ENCODE measurements at regions not wholly inside any gene's neighbourhood (a gene's known extent, or its start where the extent isn't known, plus 50 kb on each side); places are given as distances from the start of the nearest gene placed in this dataset.

- DNase-seq (ENCODE audit: low read depth, low spot score) (no peak), ATAC-seq (no peak)
- Histone ChIP-seq H3K36me3 (ENCODE audit: control insufficient read depth, insufficient read depth, low read length) (no peaks in the 10 kb centered on the region), H3K4me3 (ENCODE audit: low read depth in 2 of 2, low read length in 2 of 2) (no peak overlapping the region), H3K4me1 (ENCODE audit: control insufficient read depth, insufficient read depth, low read length) (no peaks in the 10 kb centered on the region), H3K27me3 (ENCODE audit: control insufficient read depth, insufficient read depth, low read length) (no peaks in the 10 kb centered on the region), H3K27ac (ENCODE audit: low read length) (no peak overlapping the region), H3K9me3 (ENCODE audit: control insufficient read depth, insufficient read depth, low read depth, low read length) (no peaks in the 10 kb centered on the region)
- BruUV-seq (replicated peaks), result no TSS peak
- CTCF ChIA-PET, result no interaction called here
- intact Hi-C loops (cut with micrococcal nuclease; ENCODE audit: unreplicated experiment) (no loop called here), in situ Hi-C loops (cut with HindIII; ENCODE audit: low pct_unique_long_range_greater_than_20kb, low sequenced_read_pairs) (no loop called here)
- TF ChIP-seq SIN3A (IDR thresholded peaks at IDR 0.05; ENCODE audit: borderline replicate concordance, insufficient read depth, low read depth, low read length) (no peak), CTCF (IDR thresholded peaks at IDR 0.05) (no peak), POLR2AphosphoS5 (IDR thresholded peaks at IDR 0.05; ENCODE audit: low read depth, low read length) (no peak), TCF7L2 (IDR thresholded peaks at IDR 0.05; ENCODE audit: low read depth, low read length) (no peak), REST (IDR thresholded peaks at IDR 0.05; ENCODE audit: insufficient read depth in 1 of 2, low read depth in 2 of 2, low read length in 1 of 2) (no peak)
- POLR2A ChIA-PET, result no interaction called here
Observed at GRCh38 chr3:109210501-109210900, 74.0 kb downstream of the C3orf85 start.

- DNase-seq (ENCODE audit: low read depth, low spot score), result no peak
- intact Hi-C loops (cut with micrococcal nuclease; ENCODE audit: unreplicated experiment), result no loop called here
- in situ Hi-C loops (cut with HindIII; ENCODE audit: low pct_unique_long_range_greater_than_20kb, low sequenced_read_pairs), result no loop called here
- Histone ChIP-seq H3K4me1 (ENCODE audit: control insufficient read depth, insufficient read depth, low read length) (no peaks in the 10 kb centered on the region), H3K9me3 (ENCODE audit: control insufficient read depth, insufficient read depth, low read depth, low read length) (no peaks in the 10 kb centered on the region), H3K27ac (ENCODE audit: low read length) (no peak overlapping the region), H3K4me3 (ENCODE audit: low read depth in 2 of 2, low read length in 2 of 2) (no peak overlapping the region), H3K27me3 (ENCODE audit: control insufficient read depth, insufficient read depth, low read length) (no peaks in the 10 kb centered on the region), H3K36me3 (ENCODE audit: control insufficient read depth, insufficient read depth, low read length) (no peaks in the 10 kb centered on the region)
- ChIA-PET CTCF (no interaction called here), POLR2A (no interaction called here)
- no TSS peak for BruUV-seq (replicated peaks)
- TF ChIP-seq TCF7L2 (IDR thresholded peaks at IDR 0.05; ENCODE audit: low read depth, low read length) (no peak), POLR2AphosphoS5 (IDR thresholded peaks at IDR 0.05; ENCODE audit: low read depth, low read length) (no peak), CTCF (IDR thresholded peaks at IDR 0.05) (no peak), SIN3A (IDR thresholded peaks at IDR 0.05; ENCODE audit: borderline replicate concordance, insufficient read depth, low read depth, low read length) (no peak), REST (IDR thresholded peaks at IDR 0.05; ENCODE audit: insufficient read depth in 1 of 2, low read depth in 2 of 2, low read length in 1 of 2) (no peak)
- ATAC-seq, result no peak
Observed at GRCh38 chr3:109211941-109212340, 75.4 kb downstream of the C3orf85 start.
